ENCODE measurements at regions not wholly inside any gene's neighbourhood (a gene's known extent, or its start where the extent isn't known, plus 50 kb on each side); places are given as distances from the start of the nearest gene placed in this dataset.
"Not testable (repeated sequence)": the region's sequence is repeated elsewhere in the genome, so short reads cannot be mapped to it uniquely, and the experiment has no call there.

GRCh38 chr7:86049910-86050309 lies 593.8 kb upstream of the GRM3 start (continued):
- TF ChIP-seq E2F6 (IDR thresholded peaks at IDR 0.05) = no peak
- TF ChIP-seq ZNF274 (IDR thresholded peaks at IDR 0.05; ENCODE audit: borderline replicate concordance, extremely low read depth, low read length) = no peak

- H3K9me3 ChIP-seq (ENCODE audit: insufficient read depth in 2 of 2, low read depth in 1 of 2, low read length in 1 of 2); DNase-seq (ENCODE audit: low read depth in 1 of 2, low spot score in 2 of 2); H3K4me2 ChIP-seq (ENCODE audit: insufficient read depth in 1 of 2, low read depth in 2 of 2, low read length in 2 of 2); CTCF ChIA-PET (ENCODE audit: partially characterized antibody); H2BK120ac ChIP-seq (replicated peaks; ENCODE audit: low read depth, low read length); H4K20me1 ChIP-seq (replicated peaks in 1 of 2; ENCODE audit: control insufficient read depth in 1 of 2, insufficient read depth in 2 of 2, low read length in 2 of 2); H3K18ac ChIP-seq (ENCODE audit: extremely low read depth, low read length); H3K27ac ChIP-seq (ENCODE audit: low read depth, low read length); FAIRE-seq; H2AK5ac ChIP-seq (ENCODE audit: low read depth, low read length); H3K4ac ChIP-seq (replicated peaks; ENCODE audit: insufficient read length, low read depth, low read length); H2BK20ac ChIP-seq (ENCODE audit: low read length); H3K23me2 ChIP-seq (ENCODE audit: low read depth, low read length); H3K56ac ChIP-seq (replicated peaks; ENCODE audit: insufficient read length, low read depth, low read length); H3K9ac ChIP-seq (replicated peaks in 1 of 4; ENCODE audit: extremely low read depth in 1 of 4, low read depth in 3 of 4, low read length in 3 of 4); H3K23ac ChIP-seq (ENCODE audit: insufficient read length); H3K14ac ChIP-seq (ENCODE audit: insufficient read length); H3K4me1 ChIP-seq (replicated peaks in 1 of 4; ENCODE audit: control insufficient read depth in 3 of 4, insufficient read depth in 4 of 4, low read length in 3 of 4); H3K79me1 ChIP-seq (ENCODE audit: low read depth, low read length); H4K91ac ChIP-seq (replicated peaks; ENCODE audit: insufficient read length, low read length); H3K36me3 ChIP-seq (ENCODE audit: control insufficient read depth in 2 of 4, insufficient read depth in 4 of 4, low read length in 3 of 4); H2BK5ac ChIP-seq (ENCODE audit: low read depth, low read length); H2BK15ac ChIP-seq (ENCODE audit: low read length); POLR2A ChIA-PET (ENCODE audit: partially characterized antibody); H4K5ac ChIP-seq (ENCODE audit: insufficient read length, low read depth, low read length); H3K27me3 ChIP-seq (replicated peaks in 1 of 4; ENCODE audit: control insufficient read depth in 3 of 4, extremely low read depth in 1 of 4, insufficient read depth in 3 of 4, low read length in 3 of 4); H2AFZ ChIP-seq (ENCODE audit: low read length); H3K79me2 ChIP-seq (ENCODE audit: control insufficient read depth in 1 of 2, insufficient read depth in 2 of 2, low read length in 2 of 2); H3K4me3 ChIP-seq (ENCODE audit: extremely low read depth in 1 of 4, insufficient read depth in 2 of 4, low read depth in 3 of 4, low read length in 4 of 4); H4K8ac ChIP-seq (ENCODE audit: extremely low read depth, insufficient read depth, low read length); H2BK12ac ChIP-seq (ENCODE audit: low read depth, low read length): not testable (repeated sequence)
- 91% methylated on average over 1 of the region's 1 CpG; no CpG with 5 or more reads in 1 of the 2 experiments for WGBS, 2 experiments (ENCODE audit: extremely low coverage in 1 of 2, insufficient coverage in 1 of 2, insufficient read length in 1 of 2, insufficient replicate concordance in 2 of 2, low coverage in 1 of 2, low lambda C conversion rate in 2 of 2, missing lambda C conversion rate in 1 of 2)
These were observed 598.5 kb upstream of the GRM3 start for GRCh38 chr7:86045197-86045596.

Measured in H1 (cell line).